SH-SY5Y (cell line): ENCODE measurements at regions not wholly inside any gene's neighbourhood (a gene's known extent, or its start where the extent isn't known, plus 50 kb on each side); places are given as distances from the start of the nearest gene placed in this dataset.

Experiments
- GATA2 ChIP-seq: IDR thresholded peaks from 2 replicates; pipeline ENCODE4 v1.6.1; 2011; ENCODE audit warnings: mild to moderate bottlenecking, low read depth, low read length
- GATA3 ChIP-seq: IDR thresholded peaks from 2 replicates; pipeline ENCODE4 v1.6.1; 2011; ENCODE audit warnings: low read depth, mild to moderate bottlenecking, low read length, moderate library complexity

- TF ChIP-seq GATA3 (no peak), GATA2 (no peak)
Observed at GRCh38 chr11:82046778-82047177, 686.9 kb downstream of the FAM181B start.
